ENCODE measurements at regions not wholly inside any gene's neighbourhood (a gene's known extent, or its start where the extent isn't known, plus 50 kb on each side); places are given as distances from the start of the nearest gene placed in this dataset.
"Not testable (repeated sequence)": the region's sequence is repeated elsewhere in the genome, so short reads cannot be mapped to it uniquely, and the experiment has no call there.

GRCh38 chr2:195456771-195457170 lies 200.3 kb upstream of the SLC39A10 start:
- no peak for DNase-seq

GRCh38 chr2:195451160-195451559 lies 205.9 kb upstream of the SLC39A10 start:
- DNase-seq: no peak

- DNase-seq: no peak
These were observed 206.4 kb upstream of the SLC39A10 start for GRCh38 chr2:195450552-195451113.

GRCh38 chr2:195447323-195447975 lies 209.6 kb upstream of the SLC39A10 start:
- no peak for DNase-seq

GRCh38 chr2:195445639-195446038 lies 211.4 kb upstream of the SLC39A10 start:
- DNase-seq: no peak

GRCh38 chr2:195443926-195444325 lies 213.1 kb upstream of the SLC39A10 start:
- DNase-seq: no peak

GRCh38 chr2:195442458-195443175 lies 214.4 kb upstream of the SLC39A10 start:
- no peak for DNase-seq

- no peak for DNase-seq
These were observed 218.3 kb upstream of the SLC39A10 start for GRCh38 chr2:195438692-195439091.

- no peak for DNase-seq
These were observed 219.5 kb upstream of the SLC39A10 start for GRCh38 chr2:195437521-195437920.

- no peak for DNase-seq
These were observed 222.7 kb upstream of the SLC39A10 start for GRCh38 chr2:195434346-195434745.

- not testable (repeated sequence) for DNase-seq
These were observed 223.3 kb upstream of the SLC39A10 start for GRCh38 chr2:195433729-195434128.

GRCh38 chr2:195428673-195429072 lies 228.4 kb upstream of the SLC39A10 start:
- no peak for DNase-seq

GRCh38 chr2:195425328-195425727 lies 231.7 kb upstream of the SLC39A10 start:
- DNase-seq: no peak

GRCh38 chr2:195419033-195419432 lies 238.0 kb upstream of the SLC39A10 start:
- no peak for DNase-seq

- no peak for DNase-seq
These were observed 242.4 kb upstream of the SLC39A10 start for GRCh38 chr2:195414537-195415100.

- DNase-seq: no peak
These were observed 243.1 kb upstream of the SLC39A10 start for GRCh38 chr2:195413944-195414343.

GRCh38 chr2:195413422-195413821 lies 243.6 kb upstream of the SLC39A10 start:
- no peak for DNase-seq

GRCh38 chr2:195411219-195411687 lies 245.8 kb upstream of the SLC39A10 start:
- DNase-seq: no peak

- no peak for DNase-seq
These were observed 246.9 kb upstream of the SLC39A10 start for GRCh38 chr2:195410074-195410671.

GRCh38 chr2:195408811-195409210 lies 248.2 kb upstream of the SLC39A10 start:
- no peak for DNase-seq

- DNase-seq: no peak
These were observed 248.8 kb upstream of the SLC39A10 start for GRCh38 chr2:195408196-195408595.

- DNase-seq: no peak
These were observed 249.2 kb upstream of the SLC39A10 start for GRCh38 chr2:195407783-195408182.

GRCh38 chr2:195406886-195407603 lies 250.0 kb upstream of the SLC39A10 start:
- DNase-seq: no peak
